GM18511 (cell line): ENCODE measurements at regions not wholly inside any gene's neighbourhood (a gene's known extent, or its start where the extent isn't known, plus 50 kb on each side); places are given as distances from the start of the nearest gene placed in this dataset.

Source experiments
- ATAC-seq: cut with Tn5 transposase; IDR thresholded peaks from one replicate; pipeline ENCODE4 v1.9.1; 2021; ENCODE audit warnings: mild to moderate bottlenecking, moderate library complexity; ENCODE audit not compliant: unreplicated experiment

GRCh38 chr1:240672132-240672811 is 60.3 kb upstream of the GREM2 start:
- ATAC-seq, result no peak

GRCh38 chr1:240667351-240667750 is 55.4 kb upstream of the GREM2 start:
- ATAC-seq, result no peak

- no peak for ATAC-seq
Observed at GRCh38 chr1:240666568-240667198, 54.7 kb upstream of the GREM2 start.

GRCh38 chr1:240663169-240663879 is 51.4 kb upstream of the GREM2 start:
- no peak for ATAC-seq
